ENCODE measurements at regions not wholly inside any gene's neighbourhood (a gene's known extent, or its start where the extent isn't known, plus 50 kb on each side); places are given as distances from the start of the nearest gene placed in this dataset.

DNA sequence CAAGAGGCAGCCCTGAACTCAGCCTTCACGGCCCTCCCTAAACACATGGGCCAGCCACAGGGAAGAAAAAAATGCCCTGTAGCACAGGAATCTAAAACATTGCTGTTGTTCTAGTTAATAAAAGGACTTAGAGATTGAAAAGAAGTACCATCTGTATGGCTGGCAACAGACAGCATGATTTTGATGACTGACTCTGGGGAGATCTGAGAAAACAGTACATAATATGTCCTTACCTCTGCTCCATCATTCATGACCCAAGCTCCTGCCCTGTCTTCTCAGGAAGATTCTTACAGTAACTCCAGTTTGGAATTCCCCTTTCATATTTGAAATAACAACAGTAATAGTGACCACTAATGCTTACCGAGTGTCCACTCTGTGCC lies 244.2 kb downstream of the ETS1 start:
- WGBS (ENCODE audit: low lambda C conversion rate): 85% methylated on average over 1 of the region's 2 CpGs
- H3K4me1 ChIP-seq (ENCODE audit: control insufficient read depth in 1 of 2, insufficient read depth in 2 of 2, low read depth in 1 of 2, low read length in 1 of 2): peaks cover 0 to 3% of the 10 kb centered on the region in 2 experiments; a peak in 1 of 4 replicates
- no peaks in the 10 kb centered on the region for H4K20me1 ChIP-seq (ENCODE audit: insufficient read depth)
- H3K79me2 ChIP-seq (ENCODE audit: insufficient read depth): no peaks in the 10 kb centered on the region
- H2AFZ ChIP-seq (ENCODE audit: low read depth): no peak overlapping the region
- ChIA-PET CTCF (interaction anchor here (0.9 to 2.3 kb wide), 2 partner anchors 14 to 20 kb away, joined by 3 to 7 read pairs; no protein-coding TSS in a partner anchor), POLR2A (no interaction called here)
- H3F3A ChIP-seq (replicated peaks; ENCODE audit: insufficient read depth): no peaks in the 10 kb centered on the region
- no peak overlapping the region for H3K27ac ChIP-seq (ENCODE audit: low read depth in 2 of 2, low read length in 1 of 2)
- no peak overlapping the region for H3K4me2 ChIP-seq
- no peak for DNase-seq
- no peak for TF ChIP-seq POLR2AphosphoS5 (IDR thresholded peaks at IDR 0.05; ENCODE audit: low read depth, low read length)
- TF ChIP-seq, protein P1, sequence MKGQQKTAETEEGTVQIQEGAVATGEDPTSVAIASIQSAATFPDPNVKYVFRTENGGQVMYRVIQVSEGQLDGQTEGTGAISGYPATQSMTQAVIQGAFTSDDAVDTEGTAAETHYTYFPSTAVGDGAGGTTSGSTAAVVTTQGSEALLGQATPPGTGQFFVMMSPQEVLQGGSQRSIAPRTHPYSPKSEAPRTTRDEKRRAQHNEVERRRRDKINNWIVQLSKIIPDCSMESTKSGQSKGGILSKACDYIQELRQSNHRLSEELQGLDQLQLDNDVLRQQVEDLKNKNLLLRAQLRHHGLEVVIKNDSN (IDR thresholded peaks at IDR 0.05; ENCODE audit: borderline replicate concordance, low read depth): no peak
- no peak for TF ChIP-seq ELF1 (IDR thresholded peaks at IDR 0.05)
- TF ChIP-seq TCF12 (IDR thresholded peaks at IDR 0.05): no peak
- no peak for TF ChIP-seq RAD21 (IDR thresholded peaks at IDR 0.05; ENCODE audit: low read length)
- no peak for TF ChIP-seq EZH2phosphoT487 (IDR thresholded peaks at IDR 0.05; ENCODE audit: borderline replicate concordance, low read depth)
- TF ChIP-seq, protein P2, sequence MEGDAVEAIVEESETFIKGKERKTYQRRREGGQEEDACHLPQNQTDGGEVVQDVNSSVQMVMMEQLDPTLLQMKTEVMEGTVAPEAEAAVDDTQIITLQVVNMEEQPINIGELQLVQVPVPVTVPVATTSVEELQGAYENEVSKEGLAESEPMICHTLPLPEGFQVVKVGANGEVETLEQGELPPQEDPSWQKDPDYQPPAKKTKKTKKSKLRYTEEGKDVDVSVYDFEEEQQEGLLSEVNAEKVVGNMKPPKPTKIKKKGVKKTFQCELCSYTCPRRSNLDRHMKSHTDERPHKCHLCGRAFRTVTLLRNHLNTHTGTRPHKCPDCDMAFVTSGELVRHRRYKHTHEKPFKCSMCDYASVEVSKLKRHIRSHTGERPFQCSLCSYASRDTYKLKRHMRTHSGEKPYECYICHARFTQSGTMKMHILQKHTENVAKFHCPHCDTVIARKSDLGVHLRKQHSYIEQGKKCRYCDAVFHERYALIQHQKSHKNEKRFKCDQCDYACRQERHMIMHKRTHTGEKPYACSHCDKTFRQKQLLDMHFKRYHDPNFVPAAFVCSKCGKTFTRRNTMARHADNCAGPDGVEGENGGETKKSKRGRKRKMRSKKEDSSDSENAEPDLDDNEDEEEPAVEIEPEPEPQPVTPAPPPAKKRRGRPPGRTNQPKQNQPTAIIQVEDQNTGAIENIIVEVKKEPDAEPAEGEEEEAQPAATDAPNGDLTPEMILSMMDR (IDR thresholded peaks at IDR 0.05): no peak
- no peak for TF ChIP-seq RFX5 (IDR thresholded peaks at IDR 0.05; ENCODE audit: low read length)
- TF ChIP-seq NFIC (IDR thresholded peaks at IDR 0.05; ENCODE audit: borderline replicate concordance): no peak
- TF ChIP-seq RCOR1 (IDR thresholded peaks at IDR 0.05; ENCODE audit: low read length): no peak
- TF ChIP-seq TAF1 (IDR thresholded peaks at IDR 0.05; ENCODE audit: borderline replicate concordance, low read depth, low read length): no peak
- no peak for TF ChIP-seq RXRA (IDR thresholded peaks at IDR 0.05; ENCODE audit: borderline replicate concordance, low read depth)
- no peak for TF ChIP-seq GATA2 (CRISPR knock-in tag; IDR thresholded peaks at IDR 0.05)
- no peak overlapping the region for H3K4me3 ChIP-seq (ENCODE audit: low read depth in 2 of 2, low read length in 1 of 2)
- no peak overlapping the region for H3K9ac ChIP-seq
- H3K36me3 ChIP-seq (replicated peaks in 1 of 2; ENCODE audit: control insufficient read depth in 1 of 2, insufficient read depth in 2 of 2, low read length in 1 of 2): no peaks in the 10 kb centered on the region
- H3K9me2 ChIP-seq: no peaks in the 10 kb centered on the region
- H3K9me3 ChIP-seq: no peaks in the 10 kb centered on the region
- no peaks in the 10 kb centered on the region for H3K27me3 ChIP-seq (ENCODE audit: insufficient read depth)

DNA sequence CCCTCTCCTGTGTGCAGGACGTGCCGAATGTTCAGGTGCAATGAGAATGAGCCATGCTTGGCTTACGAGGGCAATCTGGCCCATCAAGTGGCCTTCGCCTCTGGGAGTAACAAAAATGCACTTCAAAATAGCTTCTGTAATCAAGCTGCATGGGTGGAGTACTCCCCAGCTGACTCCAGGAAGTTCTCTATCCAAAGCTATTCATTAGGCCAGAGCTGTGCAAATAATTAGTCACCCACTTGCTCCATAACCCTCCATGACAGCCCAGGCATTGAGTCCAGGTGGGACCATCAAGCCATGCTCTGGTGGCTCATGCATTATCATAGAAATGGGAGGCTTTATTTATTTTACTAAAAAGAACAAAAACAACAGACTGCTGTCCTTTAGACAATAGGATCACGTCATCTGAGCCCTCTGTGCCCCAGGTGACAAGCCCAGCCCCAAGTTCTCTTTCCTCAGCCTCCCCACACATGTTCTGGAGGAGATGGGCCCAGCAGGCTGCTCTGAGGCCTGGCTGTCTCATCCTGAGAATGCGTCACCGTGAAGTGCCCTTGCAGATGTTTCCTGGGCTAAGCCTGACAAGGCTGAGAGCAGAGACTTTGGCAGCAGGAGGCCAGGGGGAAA lies 244.7 kb downstream of the ETS1 start:
- no peaks in the 10 kb centered on the region for H4K20me1 ChIP-seq (ENCODE audit: insufficient read depth)
- H3K9me2 ChIP-seq: no peaks in the 10 kb centered on the region
- DNase-seq: no peak
- H3K79me2 ChIP-seq (ENCODE audit: insufficient read depth): no peaks in the 10 kb centered on the region
- no peaks in the 10 kb centered on the region for H3K36me3 ChIP-seq (replicated peaks in 1 of 2; ENCODE audit: control insufficient read depth in 1 of 2, insufficient read depth in 2 of 2, low read length in 1 of 2)
- H3K27me3 ChIP-seq (ENCODE audit: insufficient read depth): no peaks in the 10 kb centered on the region
- peaks cover 0 to 3% of the 10 kb centered on the region in 2 experiments; a peak in 1 of 4 replicates for H3K4me1 ChIP-seq (ENCODE audit: control insufficient read depth in 1 of 2, insufficient read depth in 2 of 2, low read depth in 1 of 2, low read length in 1 of 2)
- no peak overlapping the region for H3K9ac ChIP-seq
- no peaks in the 10 kb centered on the region for H3K9me3 ChIP-seq
- ChIA-PET POLR2A (no interaction called here), CTCF (interaction anchor here (1.1 to 2.3 kb wide), 2 partner anchors 19 to 52 kb away, joined by 3 to 7 read pairs; no protein-coding TSS in a partner anchor)
- no peaks in the 10 kb centered on the region for H3F3A ChIP-seq (replicated peaks; ENCODE audit: insufficient read depth)
- no peak overlapping the region for H3K4me2 ChIP-seq
- H3K4me3 ChIP-seq (ENCODE audit: low read depth in 2 of 2, low read length in 1 of 2): no peak overlapping the region
- WGBS (ENCODE audit: low lambda C conversion rate): 90% methylated on average over 6 of the region's 7 CpGs
- H2AFZ ChIP-seq (ENCODE audit: low read depth): no peak overlapping the region
- no peak overlapping the region for H3K27ac ChIP-seq (ENCODE audit: low read depth in 2 of 2, low read length in 1 of 2)
- TF ChIP-seq POLR2AphosphoS5 (IDR thresholded peaks at IDR 0.05; ENCODE audit: low read depth, low read length): no peak
- TF ChIP-seq, protein P1 (IDR thresholded peaks at IDR 0.05; ENCODE audit: borderline replicate concordance, low read depth): no peak
- TF ChIP-seq GABPA (IDR thresholded peaks at IDR 0.05; ENCODE audit: low read depth): no peak
- TF ChIP-seq TAF1 (IDR thresholded peaks at IDR 0.05; ENCODE audit: borderline replicate concordance, low read depth, low read length): no peak
- TF ChIP-seq, protein P3, sequence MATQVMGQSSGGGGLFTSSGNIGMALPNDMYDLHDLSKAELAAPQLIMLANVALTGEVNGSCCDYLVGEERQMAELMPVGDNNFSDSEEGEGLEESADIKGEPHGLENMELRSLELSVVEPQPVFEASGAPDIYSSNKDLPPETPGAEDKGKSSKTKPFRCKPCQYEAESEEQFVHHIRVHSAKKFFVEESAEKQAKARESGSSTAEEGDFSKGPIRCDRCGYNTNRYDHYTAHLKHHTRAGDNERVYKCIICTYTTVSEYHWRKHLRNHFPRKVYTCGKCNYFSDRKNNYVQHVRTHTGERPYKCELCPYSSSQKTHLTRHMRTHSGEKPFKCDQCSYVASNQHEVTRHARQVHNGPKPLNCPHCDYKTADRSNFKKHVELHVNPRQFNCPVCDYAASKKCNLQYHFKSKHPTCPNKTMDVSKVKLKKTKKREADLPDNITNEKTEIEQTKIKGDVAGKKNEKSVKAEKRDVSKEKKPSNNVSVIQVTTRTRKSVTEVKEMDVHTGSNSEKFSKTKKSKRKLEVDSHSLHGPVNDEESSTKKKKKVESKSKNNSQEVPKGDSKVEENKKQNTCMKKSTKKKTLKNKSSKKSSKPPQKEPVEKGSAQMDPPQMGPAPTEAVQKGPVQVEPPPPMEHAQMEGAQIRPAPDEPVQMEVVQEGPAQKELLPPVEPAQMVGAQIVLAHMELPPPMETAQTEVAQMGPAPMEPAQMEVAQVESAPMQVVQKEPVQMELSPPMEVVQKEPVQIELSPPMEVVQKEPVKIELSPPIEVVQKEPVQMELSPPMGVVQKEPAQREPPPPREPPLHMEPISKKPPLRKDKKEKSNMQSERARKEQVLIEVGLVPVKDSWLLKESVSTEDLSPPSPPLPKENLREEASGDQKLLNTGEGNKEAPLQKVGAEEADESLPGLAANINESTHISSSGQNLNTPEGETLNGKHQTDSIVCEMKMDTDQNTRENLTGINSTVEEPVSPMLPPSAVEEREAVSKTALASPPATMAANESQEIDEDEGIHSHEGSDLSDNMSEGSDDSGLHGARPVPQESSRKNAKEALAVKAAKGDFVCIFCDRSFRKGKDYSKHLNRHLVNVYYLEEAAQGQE (IDR thresholded peaks at IDR 0.05; ENCODE audit: low read depth, low read length): no peak
- no peak for TF ChIP-seq JUND (IDR thresholded peaks at IDR 0.05)
- TF ChIP-seq YY1 (IDR thresholded peaks at IDR 0.05; ENCODE audit: low read depth): no peak
- TF ChIP-seq MEF2A (IDR thresholded peaks at IDR 0.05; ENCODE audit: borderline replicate concordance, low read depth): no peak
- no peak for TF ChIP-seq SIN3A (IDR thresholded peaks at IDR 0.05; ENCODE audit: borderline replicate concordance, low read depth, low read length)
- TF ChIP-seq FOXM1 (IDR thresholded peaks at IDR 0.05; ENCODE audit: low read depth): no peak
- TF ChIP-seq RFX5 (IDR thresholded peaks at IDR 0.05; ENCODE audit: low read length): no peak
- no peak for TF ChIP-seq MXI1 (IDR thresholded peaks at IDR 0.05; ENCODE audit: low read depth, low read length)

Data from SK-N-SH (cell line).